IPS-20b (cell line): ENCODE measurements at regions not wholly inside any gene's neighbourhood (a gene's known extent, or its start where the extent isn't known, plus 50 kb on each side); places are given as distances from the start of the nearest gene placed in this dataset.
A peak's percentile ranks its signal among the peaks of the same experiment; 100 is the strongest.
"Not testable (repeated sequence)": the region's sequence is repeated elsewhere in the genome, so short reads cannot be mapped to it uniquely, and the experiment has no call there.

Source experiments
- H3K27ac ChIP-seq: one replicate; pipeline ENCODE4 v1.5.1; 2013; ENCODE audit warnings: low read length
- H3K27me3 ChIP-seq: 2 replicates; pipeline ENCODE4 v1.6.1; 2013; ENCODE audit warnings: mild to moderate bottlenecking, low read length, inconsistent platforms; ENCODE audit not compliant: insufficient read depth
- H3K36me3 ChIP-seq: 2 replicates; pipeline ENCODE4 v1.6.1; 2013; ENCODE audit warnings: low read depth, mild to moderate bottlenecking, inconsistent platforms, low read length, moderate library complexity; ENCODE audit not compliant: insufficient read depth
- H3K4me1 ChIP-seq: 2 replicates; pipeline ENCODE4 v1.6.1; 2013; ENCODE audit warnings: mild to moderate bottlenecking, control low read depth, inconsistent platforms, low read length, moderate library complexity; ENCODE audit not compliant: insufficient read depth
- H3K4me3 ChIP-seq: 2 replicates; pipeline ENCODE4 v1.5.1; 2013; ENCODE audit warnings: mild to moderate bottlenecking, low read length, inconsistent platforms
- H3K9ac ChIP-seq: 2 replicates; pipeline ENCODE4 v1.6.1; 2013; ENCODE audit warnings: low read depth, mild to moderate bottlenecking, inconsistent platforms, low read length, moderate library complexity
- H3K9me3 ChIP-seq: 2 replicates; pipeline ENCODE4 v1.6.1; 2013; ENCODE audit warnings: mild to moderate bottlenecking, low read depth, low read length, inconsistent platforms; ENCODE audit not compliant: insufficient read depth

GRCh38 chr12:72865921-72866320, 593.8 kb downstream of the TRHDE start:
- Histone ChIP-seq H3K9me3 (no peaks in the 10 kb centered on the region), H3K27ac (no peak overlapping the region), H3K36me3 (no peaks in the 10 kb centered on the region), H3K9ac (no peak overlapping the region), H3K4me1 (no peaks in the 10 kb centered on the region), H3K27me3 (no peaks in the 10 kb centered on the region), H3K4me3 (no peak overlapping the region)

- H3K36me3 ChIP-seq = no peaks in the 10 kb centered on the region
- no peak overlapping the region for H3K4me3 ChIP-seq
- no peak overlapping the region for H3K27ac ChIP-seq
- peaks cover 9% of the 10 kb centered on the region for H3K4me1 ChIP-seq
- no peaks in the 10 kb centered on the region for H3K9me3 ChIP-seq
- H3K27me3 ChIP-seq = no peaks in the 10 kb centered on the region
- H3K9ac ChIP-seq = no peak overlapping the region
Measured at GRCh38 chr12:72869024-72869423, 596.9 kb downstream of the TRHDE start.

- no peaks in the 10 kb centered on the region for H3K36me3 ChIP-seq
- no peak overlapping the region for H3K9ac ChIP-seq
- no peaks in the 10 kb centered on the region for H3K27me3 ChIP-seq
- H3K27ac ChIP-seq = no peak overlapping the region
- H3K9me3 ChIP-seq = peaks cover 10% of the 10 kb centered on the region; the same call in 1 of the 2 replicates
- peaks cover 9% of the 10 kb centered on the region for H3K4me1 ChIP-seq
- H3K4me3 ChIP-seq = peak overlapping the region; percentile 0; the same call in 1 of the 2 replicates
Measured at GRCh38 chr12:72872238-72872887, 600.2 kb downstream of the TRHDE start.

GRCh38 chr12:72872996-72873395, 600.8 kb downstream of the TRHDE start:
- Histone ChIP-seq H3K27ac (no peak overlapping the region), H3K27me3 (no peaks in the 10 kb centered on the region), H3K9ac (no peak overlapping the region), H3K9me3 (peaks cover 10% of the 10 kb centered on the region; the same call in 1 of the 2 replicates), H3K4me1 (peaks cover 9% of the 10 kb centered on the region), H3K4me3 (no peak overlapping the region), H3K36me3 (no peaks in the 10 kb centered on the region)

- H3K27me3 ChIP-seq = no peaks in the 10 kb centered on the region
- no peak overlapping the region for H3K9ac ChIP-seq
- no peak overlapping the region for H3K4me3 ChIP-seq
- H3K27ac ChIP-seq = no peak overlapping the region
- peaks cover 17% of the 10 kb centered on the region for H3K9me3 ChIP-seq
- peaks cover 9% of the 10 kb centered on the region for H3K4me1 ChIP-seq
- H3K36me3 ChIP-seq = no peaks in the 10 kb centered on the region
Measured at GRCh38 chr12:72876092-72876491, 603.9 kb downstream of the TRHDE start.

GRCh38 chr12:72888693-72889092, 616.5 kb downstream of the TRHDE start:
- Histone ChIP-seq H3K27me3 (no peaks in the 10 kb centered on the region), H3K9me3 (no peaks in the 10 kb centered on the region), H3K4me1 (peaks cover 30% of the 10 kb centered on the region; the same call in 1 of the 2 replicates), H3K9ac (no peak overlapping the region), H3K27ac (no peak overlapping the region), H3K36me3 (no peaks in the 10 kb centered on the region), H3K4me3 (no peak overlapping the region)

- H3K4me3 ChIP-seq = no peak overlapping the region
- no peaks in the 10 kb centered on the region for H3K9me3 ChIP-seq
- peaks cover 30% of the 10 kb centered on the region; the same call in 1 of the 2 replicates for H3K4me1 ChIP-seq
- H3K36me3 ChIP-seq = no peaks in the 10 kb centered on the region
- no peak overlapping the region for H3K27ac ChIP-seq
- H3K27me3 ChIP-seq = no peaks in the 10 kb centered on the region
- H3K9ac ChIP-seq = no peak overlapping the region
Measured at GRCh38 chr12:72889791-72890190, 617.6 kb downstream of the TRHDE start.

GRCh38 chr12:72901685-72902084, 629.5 kb downstream of the TRHDE start:
- no peak overlapping the region for H3K4me3 ChIP-seq
- no peak overlapping the region for H3K27ac ChIP-seq
- no peak overlapping the region for H3K9ac ChIP-seq
- H3K9me3 ChIP-seq = no peaks in the 10 kb centered on the region
- no peaks in the 10 kb centered on the region for H3K36me3 ChIP-seq
- no peaks in the 10 kb centered on the region for H3K27me3 ChIP-seq
- H3K4me1 ChIP-seq = no peaks in the 10 kb centered on the region

- H3K27me3 ChIP-seq = no peaks in the 10 kb centered on the region
- H3K36me3 ChIP-seq = no peaks in the 10 kb centered on the region
- H3K27ac ChIP-seq = no peak overlapping the region
- H3K4me1 ChIP-seq = no peaks in the 10 kb centered on the region
- no peaks in the 10 kb centered on the region; the same call in 1 of the 2 replicates for H3K9me3 ChIP-seq
- no peak overlapping the region for H3K4me3 ChIP-seq
- no peak overlapping the region for H3K9ac ChIP-seq
Measured at GRCh38 chr12:72925716-72926115, 653.5 kb downstream of the TRHDE start.

- H3K36me3 ChIP-seq, H3K27ac ChIP-seq, H3K9ac ChIP-seq, H3K27me3 ChIP-seq, H3K4me3 ChIP-seq, H3K9me3 ChIP-seq, H3K4me1 ChIP-seq: not testable (repeated sequence)
Measured at GRCh38 chr12:72931838-72932237, 659.7 kb downstream of the TRHDE start.

GRCh38 chr12:72937486-72937885, 665.3 kb downstream of the TRHDE start:
- Histone ChIP-seq H3K9me3 (peaks cover 11% of the 10 kb centered on the region; the same call in 1 of the 2 replicates), H3K4me3 (no peak overlapping the region), H3K36me3 (no peaks in the 10 kb centered on the region), H3K9ac (no peak overlapping the region), H3K27ac (no peak overlapping the region), H3K4me1 (no peaks in the 10 kb centered on the region), H3K27me3 (no peaks in the 10 kb centered on the region)

- Histone ChIP-seq H3K4me1 (no peaks in the 10 kb centered on the region), H3K9ac (no peak overlapping the region), H3K4me3 (no peak overlapping the region), H3K27ac (no peak overlapping the region), H3K36me3 (no peaks in the 10 kb centered on the region), H3K9me3 (no peaks in the 10 kb centered on the region; the same call in none of the 2 replicates), H3K27me3 (no peaks in the 10 kb centered on the region)
Measured at GRCh38 chr12:72957454-72957853, 685.3 kb downstream of the TRHDE start.
